ENCODE measurements at regions not wholly inside any gene's neighbourhood (a gene's known extent, or its start where the extent isn't known, plus 50 kb on each side); places are given as distances from the start of the nearest gene placed in this dataset.

DNA sequence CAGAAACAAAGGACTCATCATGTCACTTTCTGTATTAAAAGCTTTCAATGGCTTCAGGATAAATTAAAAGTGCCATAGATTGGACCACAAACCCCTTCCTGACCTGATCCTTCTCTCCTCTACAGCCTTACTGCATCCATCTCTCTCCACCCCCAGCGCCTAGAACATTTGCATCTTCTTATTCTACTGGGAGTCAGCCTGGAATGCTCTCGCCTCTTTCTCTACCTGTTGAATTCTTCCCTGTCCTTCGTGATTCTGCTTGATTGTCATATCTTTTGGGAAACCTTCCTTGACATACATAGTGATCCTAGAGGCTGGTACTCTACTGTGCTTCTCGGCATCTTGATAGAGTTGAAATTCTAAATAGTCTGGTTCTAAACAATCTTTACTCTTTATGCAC lies 332.0 kb upstream of the PBX1 start:
- Histone ChIP-seq H3K27me3 (replicated peaks in 1 of 2; ENCODE audit: control insufficient read depth in 2 of 2, insufficient read depth in 2 of 2, low read length in 1 of 2) (no peaks in the 10 kb centered on the region), H3K9me3 (replicated peaks; ENCODE audit: control insufficient read depth, insufficient read depth, low read length) (no peaks in the 10 kb centered on the region), H3K36me3 (ENCODE audit: control insufficient read depth in 2 of 2, insufficient read depth in 2 of 2, low read length in 1 of 2) (no peaks in the 10 kb centered on the region), H3K4me1 (ENCODE audit: control insufficient read depth, insufficient read depth, low read length) (no peaks in the 10 kb centered on the region), H3K4me2 (ENCODE audit: control insufficient read depth, insufficient read depth) (no peak overlapping the region), H3K79me2 (ENCODE audit: control insufficient read depth, insufficient read depth, low read length) (no peaks in the 10 kb centered on the region), H3K27ac (ENCODE audit: control insufficient read depth, insufficient read depth) (no peak overlapping the region), H3K9ac (ENCODE audit: control insufficient read depth, insufficient read depth, low read length) (no peak overlapping the region), H2AFZ (ENCODE audit: control insufficient read depth, low read depth, low read length) (no peak overlapping the region), H3K4me3 (no peak overlapping the region), H4K20me1 (ENCODE audit: control insufficient read depth, insufficient read depth) (no peaks in the 10 kb centered on the region)
- FAIRE-seq = no peak
- in situ Hi-C loops (cut with MboI) = no loop called here
- no TSS peak for BruUV-seq (replicated peaks)
- no peak for DNase-seq (ENCODE audit: low read depth, low spot score)
- no peak for ATAC-seq
- ChIA-PET SMC1A (ENCODE audit: uncharacterized antibody, unreplicated experiment) (no interaction called here), CTCF (no interaction called here), RAD21 (ENCODE audit: unreplicated experiment) (no interaction called here), POLR2A (no interaction called here)
- TF ChIP-seq HDAC6 (IDR thresholded peaks at IDR 0.05; ENCODE audit: unreplicated experiment) (no peak), NFYB (IDR thresholded peaks at IDR 0.05; ENCODE audit: insufficient read depth, low read depth, low read length) (no peak)
- TF ChIP-seq, protein P1, sequence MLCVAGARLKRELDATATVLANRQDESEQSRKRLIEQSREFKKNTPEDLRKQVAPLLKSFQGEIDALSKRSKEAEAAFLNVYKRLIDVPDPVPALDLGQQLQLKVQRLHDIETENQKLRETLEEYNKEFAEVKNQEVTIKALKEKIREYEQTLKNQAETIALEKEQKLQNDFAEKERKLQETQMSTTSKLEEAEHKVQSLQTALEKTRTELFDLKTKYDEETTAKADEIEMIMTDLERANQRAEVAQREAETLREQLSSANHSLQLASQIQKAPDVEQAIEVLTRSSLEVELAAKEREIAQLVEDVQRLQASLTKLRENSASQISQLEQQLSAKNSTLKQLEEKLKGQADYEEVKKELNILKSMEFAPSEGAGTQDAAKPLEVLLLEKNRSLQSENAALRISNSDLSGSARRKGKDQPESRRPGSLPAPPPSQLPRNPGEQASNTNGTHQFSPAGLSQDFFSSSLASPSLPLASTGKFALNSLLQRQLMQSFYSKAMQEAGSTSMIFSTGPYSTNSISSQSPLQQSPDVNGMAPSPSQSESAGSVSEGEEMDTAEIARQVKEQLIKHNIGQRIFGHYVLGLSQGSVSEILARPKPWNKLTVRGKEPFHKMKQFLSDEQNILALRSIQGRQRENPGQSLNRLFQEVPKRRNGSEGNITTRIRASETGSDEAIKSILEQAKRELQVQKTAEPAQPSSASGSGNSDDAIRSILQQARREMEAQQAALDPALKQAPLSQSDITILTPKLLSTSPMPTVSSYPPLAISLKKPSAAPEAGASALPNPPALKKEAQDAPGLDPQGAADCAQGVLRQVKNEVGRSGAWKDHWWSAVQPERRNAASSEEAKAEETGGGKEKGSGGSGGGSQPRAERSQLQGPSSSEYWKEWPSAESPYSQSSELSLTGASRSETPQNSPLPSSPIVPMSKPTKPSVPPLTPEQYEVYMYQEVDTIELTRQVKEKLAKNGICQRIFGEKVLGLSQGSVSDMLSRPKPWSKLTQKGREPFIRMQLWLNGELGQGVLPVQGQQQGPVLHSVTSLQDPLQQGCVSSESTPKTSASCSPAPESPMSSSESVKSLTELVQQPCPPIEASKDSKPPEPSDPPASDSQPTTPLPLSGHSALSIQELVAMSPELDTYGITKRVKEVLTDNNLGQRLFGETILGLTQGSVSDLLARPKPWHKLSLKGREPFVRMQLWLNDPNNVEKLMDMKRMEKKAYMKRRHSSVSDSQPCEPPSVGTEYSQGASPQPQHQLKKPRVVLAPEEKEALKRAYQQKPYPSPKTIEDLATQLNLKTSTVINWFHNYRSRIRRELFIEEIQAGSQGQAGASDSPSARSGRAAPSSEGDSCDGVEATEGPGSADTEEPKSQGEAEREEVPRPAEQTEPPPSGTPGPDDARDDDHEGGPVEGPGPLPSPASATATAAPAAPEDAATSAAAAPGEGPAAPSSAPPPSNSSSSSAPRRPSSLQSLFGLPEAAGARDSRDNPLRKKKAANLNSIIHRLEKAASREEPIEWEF (IDR thresholded peaks at IDR 0.05; ENCODE audit: insufficient replicate concordance, low read depth, low read length) = no peak
- WGBS (ENCODE audit: insufficient coverage, insufficient replicate concordance, low lambda C conversion rate, missing lambda C conversion rate) = 0% methylated on average over 4 of the region's 4 CpGs
- intact Hi-C loops (cut with micrococcal nuclease; ENCODE audit: unreplicated experiment) = no loop called here
